AG04450 (cell line): ENCODE measurements at regions not wholly inside any gene's neighbourhood (a gene's known extent, or its start where the extent isn't known, plus 50 kb on each side); places are given as distances from the start of the nearest gene placed in this dataset.

Experiments
- CTCF ChIA-PET: fragments of 300-600, 350-600 bp; formaldehyde crosslinking; extraction: SDS; loops from one replicate; lab custom pipeline; 2022; ENCODE audit warnings: antibody characterized with exemption, inconsistent platforms; lab: Charles Lee
- POLR2A ChIA-PET: fragments of 350-600 bp; formaldehyde crosslinking; extraction: SDS; loops from one replicate; lab custom pipeline; 2021; ENCODE audit warnings: antibody characterized with exemption, inconsistent platforms; lab: Yijun Ruan, JAX
- DNase-seq: peaks from one replicate; pipeline ENCODE4 v3.0.0-alpha.2; 2011; ENCODE audit warnings: low read depth, low spot score
- H3K27ac ChIP-seq: one replicate; pipeline ENCODE4 v1.5.1; 2012; ENCODE audit warnings: low read depth, low read length, control low read depth
- H3K27me3 ChIP-seq: one replicate; pipeline ENCODE4 v1.6.0; 2012; ENCODE audit warnings: low read length; ENCODE audit not compliant: control insufficient read depth, insufficient read depth
- H3K4me3 ChIP-seq: 2 replicates; pipeline ENCODE4 v1.5.1; 2011; ENCODE audit warnings: mild to moderate bottlenecking, low read depth, low read length, control low read depth
- H3K9me3 ChIP-seq: 2 replicates; pipeline ENCODE4 v1.5.1; 2012; ENCODE audit warnings: low read length; ENCODE audit not compliant: control insufficient read depth, insufficient read depth
- TF ChIP-seq, protein P1 (sequence below): IDR thresholded peaks from 2 replicates; pipeline ENCODE4 v1.5.1; 2011; ENCODE audit warnings: low read depth, low read length, control low read depth, inconsistent platforms

DNA sequence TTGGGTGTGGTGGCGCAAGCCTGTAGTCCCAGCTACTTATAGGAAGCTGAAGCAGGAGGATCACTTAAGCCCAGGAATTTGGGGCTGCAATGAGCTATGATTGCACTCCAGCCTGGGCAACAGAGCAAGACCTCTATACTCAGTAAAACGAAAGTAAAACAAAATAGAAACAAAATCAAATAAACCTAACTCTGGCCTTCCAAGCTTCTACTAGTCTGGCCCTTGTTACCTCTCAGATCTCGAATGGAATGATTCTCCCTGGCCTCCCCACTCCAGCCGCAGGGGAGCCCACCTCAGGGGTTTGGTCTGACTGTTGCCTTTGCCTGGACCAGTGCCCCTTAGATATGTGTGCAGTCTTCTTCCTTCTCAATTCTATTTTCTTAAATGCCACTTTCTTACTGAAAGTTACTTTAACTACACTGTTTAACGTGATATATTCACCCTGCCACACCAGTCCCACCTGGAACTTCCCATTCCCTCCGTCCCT, 160.0 kb upstream of the GCFC2 start:
- no peaks in the 10 kb centered on the region for H3K9me3 ChIP-seq
- ChIA-PET CTCF (no interaction called here), POLR2A (no interaction called here)
- no peak overlapping the region for H3K27ac ChIP-seq
- H3K27me3 ChIP-seq = no peaks in the 10 kb centered on the region
- no peak for DNase-seq
- TF ChIP-seq, protein P1, sequence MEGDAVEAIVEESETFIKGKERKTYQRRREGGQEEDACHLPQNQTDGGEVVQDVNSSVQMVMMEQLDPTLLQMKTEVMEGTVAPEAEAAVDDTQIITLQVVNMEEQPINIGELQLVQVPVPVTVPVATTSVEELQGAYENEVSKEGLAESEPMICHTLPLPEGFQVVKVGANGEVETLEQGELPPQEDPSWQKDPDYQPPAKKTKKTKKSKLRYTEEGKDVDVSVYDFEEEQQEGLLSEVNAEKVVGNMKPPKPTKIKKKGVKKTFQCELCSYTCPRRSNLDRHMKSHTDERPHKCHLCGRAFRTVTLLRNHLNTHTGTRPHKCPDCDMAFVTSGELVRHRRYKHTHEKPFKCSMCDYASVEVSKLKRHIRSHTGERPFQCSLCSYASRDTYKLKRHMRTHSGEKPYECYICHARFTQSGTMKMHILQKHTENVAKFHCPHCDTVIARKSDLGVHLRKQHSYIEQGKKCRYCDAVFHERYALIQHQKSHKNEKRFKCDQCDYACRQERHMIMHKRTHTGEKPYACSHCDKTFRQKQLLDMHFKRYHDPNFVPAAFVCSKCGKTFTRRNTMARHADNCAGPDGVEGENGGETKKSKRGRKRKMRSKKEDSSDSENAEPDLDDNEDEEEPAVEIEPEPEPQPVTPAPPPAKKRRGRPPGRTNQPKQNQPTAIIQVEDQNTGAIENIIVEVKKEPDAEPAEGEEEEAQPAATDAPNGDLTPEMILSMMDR = no peak
- H3K4me3 ChIP-seq = no peak overlapping the region

DNA sequence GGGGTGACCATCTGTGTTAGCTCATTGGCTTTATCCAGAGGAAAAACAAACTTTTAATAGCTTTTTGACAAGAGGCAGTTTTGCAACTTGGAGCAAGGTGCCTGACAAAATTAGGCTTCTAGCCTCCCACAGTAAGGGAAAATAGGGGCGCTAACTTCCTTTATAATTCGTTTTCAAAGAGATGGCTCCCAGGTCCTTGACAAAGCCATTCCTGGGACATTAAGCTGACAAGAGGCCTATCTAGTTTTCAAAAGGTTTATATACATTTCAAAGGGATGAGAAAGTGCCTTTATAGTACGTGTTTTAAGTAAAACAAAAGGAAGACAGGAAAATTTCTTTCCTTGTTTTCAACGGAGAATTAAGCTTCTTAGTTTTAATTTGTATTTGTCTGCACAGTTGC, 159.4 kb upstream of the GCFC2 start:
- no peak for DNase-seq
- ChIA-PET CTCF (no interaction called here), POLR2A (no interaction called here)
- Histone ChIP-seq H3K27me3 (no peaks in the 10 kb centered on the region), H3K4me3 (no peak overlapping the region), H3K27ac (no peak overlapping the region), H3K9me3 (no peaks in the 10 kb centered on the region)
- TF ChIP-seq, protein P1 = no peak

DNA sequence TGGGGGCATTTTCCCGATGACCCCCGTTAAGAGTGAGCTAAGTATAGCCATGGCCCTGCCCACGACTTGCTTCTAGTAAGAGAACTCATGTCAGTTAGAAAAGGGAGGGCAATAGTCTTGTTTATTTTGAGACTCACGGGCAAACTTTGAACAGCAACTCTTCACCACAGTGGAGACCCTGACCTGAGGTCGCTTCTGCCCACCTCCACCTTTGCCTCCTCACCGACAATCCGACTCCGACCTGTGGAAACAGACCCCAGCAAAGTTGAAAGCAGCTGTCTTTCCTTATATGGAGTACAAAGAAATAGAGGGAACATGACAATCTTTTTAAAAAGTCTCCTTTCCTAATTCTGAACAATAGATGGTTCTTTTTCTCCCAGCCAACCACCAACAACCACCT, 155.0 kb upstream of the GCFC2 start:
- Histone ChIP-seq H3K27ac (no peak overlapping the region), H3K9me3 (no peaks in the 10 kb centered on the region), H3K27me3 (no peaks in the 10 kb centered on the region), H3K4me3 (no peak overlapping the region)
- ChIA-PET CTCF (no interaction called here), POLR2A (no interaction called here)
- DNase-seq = no peak
- TF ChIP-seq, protein P1 = no peak

DNA sequence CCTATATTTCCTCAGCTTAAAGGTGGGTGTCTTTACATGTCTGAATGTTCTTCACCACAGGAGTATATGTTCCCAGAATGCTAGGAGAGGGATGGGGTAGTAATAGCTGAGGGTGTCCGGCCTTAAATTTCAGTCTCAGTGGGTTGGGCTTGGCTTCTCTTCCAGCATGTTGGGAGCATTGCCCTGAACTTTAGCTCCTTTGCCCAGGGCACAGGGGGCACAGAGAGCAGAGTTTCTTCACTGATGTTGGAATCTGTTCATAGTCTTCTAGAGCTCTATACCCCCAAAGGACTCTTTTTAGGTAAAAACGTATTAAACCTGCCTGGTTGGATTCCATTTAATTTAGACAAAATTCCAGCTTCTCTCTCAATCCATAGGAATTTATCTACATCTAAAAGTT, 154.4 kb upstream of the GCFC2 start:
- H3K27me3 ChIP-seq = no peaks in the 10 kb centered on the region
- H3K9me3 ChIP-seq = no peaks in the 10 kb centered on the region
- ChIA-PET POLR2A (no interaction called here), CTCF (no interaction called here)
- no peak overlapping the region for H3K4me3 ChIP-seq
- TF ChIP-seq, protein P1 = no peak
- DNase-seq = no peak
- H3K27ac ChIP-seq = no peak overlapping the region

DNA sequence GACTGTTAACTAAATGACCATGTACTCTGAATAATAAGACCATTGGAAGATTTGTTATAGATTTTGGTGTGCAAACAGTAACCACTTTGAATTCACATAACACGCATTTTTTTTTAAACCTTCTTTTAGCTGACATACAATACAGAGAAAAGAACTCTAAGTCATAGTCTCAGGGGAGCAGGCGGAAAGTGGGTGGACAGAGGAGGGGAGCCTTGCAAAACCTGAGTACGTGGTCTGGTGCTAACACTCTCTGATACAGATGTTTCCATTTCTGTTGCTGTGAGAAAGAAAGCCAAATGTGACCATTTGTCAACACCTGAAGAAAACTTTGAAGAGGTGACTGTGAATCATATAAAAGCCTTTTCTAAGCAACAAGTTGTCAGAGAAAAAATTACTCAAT, 151.8 kb upstream of the GCFC2 start:
- Histone ChIP-seq H3K9me3 (no peaks in the 10 kb centered on the region), H3K27me3 (no peaks in the 10 kb centered on the region), H3K4me3 (no peak overlapping the region), H3K27ac (no peak overlapping the region)
- ChIA-PET CTCF (no interaction called here), POLR2A (no interaction called here)
- TF ChIP-seq, protein P1 = no peak
- no peak for DNase-seq
